ENCODE measurements at regions not wholly inside any gene's neighbourhood (a gene's known extent, or its start where the extent isn't known, plus 50 kb on each side); places are given as distances from the start of the nearest gene placed in this dataset.
"Not testable (repeated sequence)": the region's sequence is repeated elsewhere in the genome, so short reads cannot be mapped to it uniquely, and the experiment has no call there.

DNA sequence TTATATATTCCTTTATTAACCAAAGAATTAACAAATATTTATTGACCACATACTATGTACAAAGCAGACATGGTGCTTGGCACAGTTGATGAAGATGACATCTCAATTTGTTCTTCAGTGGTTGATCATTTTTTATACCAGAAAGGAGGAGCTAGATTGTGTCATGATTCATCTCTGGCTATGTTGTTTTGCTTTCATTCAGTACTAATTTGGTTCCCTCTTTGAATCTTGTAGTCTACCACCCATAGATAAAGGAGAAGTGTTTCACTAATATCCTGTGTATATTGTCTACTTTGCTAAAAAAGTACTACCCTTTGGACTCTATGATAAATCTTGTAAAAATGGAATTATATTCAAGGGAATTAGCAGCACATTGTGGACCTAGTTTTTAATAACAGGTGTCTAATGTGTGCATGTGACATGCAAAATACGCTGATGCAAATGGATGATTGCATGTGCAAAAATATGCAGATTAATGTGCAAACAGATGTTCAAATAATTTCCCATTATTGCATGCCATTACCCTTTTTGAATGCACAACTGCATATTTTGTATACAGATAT, 313.2 kb upstream of the ZEB2 start:
- DNase-seq, result no peak

DNA sequence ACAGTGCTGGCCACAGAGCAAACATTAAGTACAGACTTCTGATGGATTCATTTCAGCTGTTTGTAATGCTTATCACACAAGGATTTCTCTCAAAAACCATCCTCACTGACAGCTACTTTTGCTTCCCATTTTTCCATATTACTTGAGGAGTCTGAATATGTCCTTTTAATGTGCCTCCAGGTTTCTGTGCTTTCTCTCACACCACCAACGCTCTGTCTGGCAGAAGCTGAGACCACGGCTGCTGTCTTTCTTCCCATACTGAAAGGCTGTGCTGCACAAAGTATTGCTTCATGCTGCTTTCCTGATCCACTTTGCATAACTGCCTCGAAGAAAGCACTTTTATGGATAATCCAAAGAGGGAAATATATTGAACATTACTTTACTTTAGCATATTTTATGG, 312.1 kb upstream of the ZEB2 start:
- DNase-seq, result no peak

DNA sequence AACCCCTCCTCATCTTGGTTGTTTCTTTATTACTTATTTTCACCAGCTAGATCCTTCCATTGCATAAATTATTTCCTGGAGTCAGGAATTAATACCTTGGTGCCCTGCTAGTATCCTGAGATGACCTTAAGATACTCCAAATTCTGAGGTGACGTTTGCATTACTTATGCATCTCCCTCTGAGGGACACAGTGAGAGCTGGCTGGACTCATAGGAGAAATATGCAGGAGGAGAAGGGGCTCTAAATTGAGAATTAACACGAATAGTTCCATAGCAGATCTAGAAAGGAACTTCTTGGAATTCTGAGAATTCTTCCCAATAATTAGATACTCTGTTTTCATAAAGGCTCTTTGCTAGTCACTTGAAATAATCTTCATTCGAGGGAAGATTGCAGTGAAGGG, 310.6 kb upstream of the ZEB2 start:
- no peak for DNase-seq

GRCh38 chr2:144827404-144827803, 307.5 kb upstream of the ZEB2 start:
- DNase-seq, result no peak

DNA sequence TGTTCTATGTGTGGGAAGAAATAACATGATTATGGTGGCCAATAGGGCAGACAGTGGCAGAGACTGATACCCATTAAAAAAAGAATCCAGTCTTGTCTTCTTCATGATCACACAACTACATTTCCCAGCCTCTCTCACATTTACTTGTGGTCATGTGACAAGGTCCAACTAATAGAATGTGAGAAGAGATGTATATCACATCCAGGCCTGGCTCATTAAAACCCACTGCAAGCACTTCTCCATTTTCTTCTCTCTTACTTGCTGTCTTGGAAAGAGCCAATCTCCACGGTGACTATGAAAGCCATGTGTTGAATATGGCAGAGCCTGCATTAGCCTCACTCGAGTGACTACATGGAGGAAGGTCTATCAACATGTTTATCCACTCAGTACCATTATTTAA, 306.2 kb upstream of the ZEB2 start:
- no peak for DNase-seq

DNA sequence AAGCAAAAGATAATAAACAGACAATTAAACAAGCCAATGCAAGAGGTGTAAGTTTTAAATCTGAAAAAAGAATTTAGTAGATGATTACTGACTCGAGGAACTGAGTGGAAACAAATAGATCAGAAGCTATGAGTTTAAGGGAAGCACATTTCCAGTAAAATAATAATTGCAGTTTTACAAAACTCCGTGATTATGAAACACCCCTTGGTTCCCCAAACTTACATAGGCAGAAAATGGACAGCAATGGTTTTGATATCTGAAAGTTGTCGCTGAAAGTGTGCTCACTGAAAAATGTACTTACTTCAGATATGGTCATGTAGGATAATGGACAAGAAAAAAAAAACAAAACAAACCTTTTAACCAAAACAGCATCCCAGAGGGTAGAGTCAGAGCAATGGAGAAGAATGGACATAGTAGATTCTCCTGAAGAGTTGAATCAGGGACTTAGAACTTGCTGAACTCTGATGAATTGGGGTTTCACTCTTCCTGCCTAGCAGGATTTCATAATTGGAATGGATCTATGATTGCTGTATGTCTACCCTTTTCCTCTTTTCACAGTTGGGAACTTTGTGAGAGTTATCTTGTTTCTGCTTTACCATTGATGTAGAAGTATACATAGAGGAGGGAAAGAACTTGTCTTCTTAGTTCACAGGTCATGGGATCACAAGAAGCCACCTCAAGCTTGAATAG, 305.6 kb upstream of the ZEB2 start:
- no peak for DNase-seq

DNA sequence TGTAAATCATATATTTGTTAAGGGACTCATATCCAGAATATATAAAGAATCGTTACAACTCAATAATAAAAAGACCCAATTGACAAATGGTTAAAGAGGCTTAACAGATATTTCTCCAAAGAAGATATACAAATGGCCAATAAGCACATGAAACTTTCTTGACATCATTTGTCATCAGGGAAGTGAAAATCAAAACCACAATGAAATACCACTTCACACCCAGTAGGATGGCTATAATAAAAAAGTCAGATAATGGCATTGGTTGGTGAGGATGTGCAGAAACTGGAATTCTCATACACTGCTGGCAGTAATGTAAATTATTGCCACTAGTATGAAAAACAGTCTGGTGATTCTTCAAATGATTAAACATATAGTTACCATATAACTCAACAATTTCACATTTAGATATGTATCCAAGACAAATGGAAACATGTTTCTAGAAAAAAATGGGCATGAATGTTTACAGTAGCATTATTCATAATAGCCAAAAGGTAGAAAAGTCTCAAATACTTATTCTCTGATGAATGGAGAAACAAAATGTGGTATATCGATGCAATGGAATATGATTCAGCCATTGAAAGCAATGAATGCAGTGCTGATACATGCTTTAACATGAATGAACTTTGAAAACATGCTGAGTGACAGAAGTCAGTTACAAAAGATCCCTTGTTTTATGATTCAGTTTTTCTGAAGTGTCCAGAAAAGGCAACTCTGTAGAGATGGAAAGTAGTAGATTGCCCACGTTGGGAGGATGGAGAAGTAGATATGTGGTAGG, 304.6 kb upstream of the ZEB2 start:
- no peak for DNase-seq

- DNase-seq, result no peak
Observed at GRCh38 chr2:144822966-144823365, 303.0 kb upstream of the ZEB2 start.

GRCh38 chr2:144812288-144812687, 292.4 kb upstream of the ZEB2 start:
- DNase-seq, result no peak

DNA sequence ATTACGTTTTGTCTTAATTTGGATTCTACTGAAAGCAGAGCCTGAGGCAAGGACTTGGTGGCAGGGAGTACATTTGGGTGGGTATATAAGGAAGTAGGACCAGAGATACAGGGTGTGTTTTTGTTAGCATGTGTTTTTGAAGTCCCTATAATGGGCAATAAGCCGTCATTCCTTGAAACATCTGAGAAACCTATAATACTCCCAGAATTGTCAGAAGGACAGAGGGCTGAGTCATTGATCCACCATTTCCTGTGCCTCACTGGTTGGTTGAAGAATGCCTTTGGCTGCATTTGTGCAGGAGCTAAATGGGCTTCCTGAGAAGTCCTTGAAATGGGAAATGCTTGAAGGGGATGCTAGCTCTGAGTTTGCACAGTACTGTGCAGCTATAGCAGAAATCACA, 281.8 kb upstream of the ZEB2 start:
- no peak for DNase-seq

GRCh38 chr2:144801325-144801724, 281.4 kb upstream of the ZEB2 start:
- no peak for DNase-seq

- DNase-seq, result no peak
Observed at GRCh38 chr2:144798989-144799388, 279.1 kb upstream of the ZEB2 start.

GRCh38 chr2:144798034-144798433, 278.1 kb upstream of the ZEB2 start:
- no peak for DNase-seq

GRCh38 chr2:144796936-144797335, 277.0 kb upstream of the ZEB2 start:
- DNase-seq, result no peak

DNA sequence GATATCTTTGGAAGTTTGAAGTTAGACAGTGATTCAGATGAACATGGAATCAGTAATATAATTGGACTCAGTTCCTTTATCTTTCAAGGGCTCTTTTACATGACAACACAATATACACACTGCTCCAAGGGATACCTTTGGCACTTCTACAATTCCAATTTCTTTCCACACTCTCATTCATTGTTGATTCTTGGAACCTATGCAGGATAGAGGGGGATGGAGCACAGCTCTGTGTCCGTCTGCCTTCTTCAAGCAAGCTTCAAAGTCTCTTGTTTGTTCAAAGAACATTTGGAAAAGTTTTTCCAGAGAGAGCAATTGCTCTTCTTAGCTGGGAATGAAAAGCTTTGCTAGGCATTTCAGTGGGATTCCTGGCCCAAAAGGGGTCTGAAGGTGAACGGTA, 276.2 kb upstream of the ZEB2 start:
- DNase-seq, result no peak

GRCh38 chr2:144785253-144785652, 265.3 kb upstream of the ZEB2 start:
- DNase-seq, result no peak

GRCh38 chr2:144780983-144781382, 261.1 kb upstream of the ZEB2 start:
- DNase-seq, result no peak

GRCh38 chr2:144776766-144777165, 256.8 kb upstream of the ZEB2 start:
- DNase-seq, result no peak

GRCh38 chr2:144774809-144775208, 254.9 kb upstream of the ZEB2 start:
- DNase-seq, result no peak

- no peak for DNase-seq
Observed at GRCh38 chr2:144771348-144771747, 251.4 kb upstream of the ZEB2 start.

GRCh38 chr2:144770616-144771230, 250.8 kb upstream of the ZEB2 start:
- no peak for DNase-seq

- DNase-seq, result not testable (repeated sequence)
Observed at GRCh38 chr2:144760939-144761338, 241.0 kb upstream of the ZEB2 start.

- no peak for DNase-seq
Observed at GRCh38 chr2:144759746-144760145, 239.8 kb upstream of the ZEB2 start.

GRCh38 chr2:144758196-144758595, 238.3 kb upstream of the ZEB2 start:
- not testable (repeated sequence) for DNase-seq
